Sigmoid colon (tissue), 6 donors: ENCODE measurements at regions not wholly inside any gene's neighbourhood (a gene's known extent, or its start where the extent isn't known, plus 50 kb on each side); places are given as distances from the start of the nearest gene placed in this dataset.
A peak's percentile ranks its signal among the peaks of the same experiment; 100 is the strongest.

ENCODE experiments used
- DNase-seq: peaks from one replicate; pipeline ENCODE4 v3.0.0-alpha.2; 2019
- H3K27ac ChIP-seq, 4 donors: fragments of 200-600 bp; sonication (generic); one replicate each; pipeline ENCODE4 v1.5.1; 2016 to 2019; ENCODE audit warnings: mild to moderate bottlenecking in 1 of 4
- H3K27me3 ChIP-seq, 3 donors: fragments of 200-600 bp; sonication (generic); one replicate each; pipeline ENCODE4 v1.5.1; 2019; ENCODE audit warnings: mild to moderate bottlenecking in 1 of 3
- H3K36me3 ChIP-seq, 4 donors: fragments of 200-600 bp; sonication (generic); one replicate each; pipeline ENCODE4 v1.5.1; 2016 to 2019
- H3K4me1 ChIP-seq, 4 donors: fragments of 200-600 bp; sonication (generic); one replicate each; pipeline ENCODE4 v1.5.1; 2017 to 2019
- H3K4me3 ChIP-seq, 4 donors: fragments of 200-600 bp; sonication (generic); one replicate each; pipeline ENCODE4 v1.5.1; 2017 to 2019; ENCODE audit warnings: mild to moderate bottlenecking in 2 of 4, moderate library complexity in 1 of 4
- H3K9me3 ChIP-seq, 4 donors: fragments of 200-600 bp in 3 of 4; sonication (generic) in 3 of 4; one replicate each; pipeline versions ENCODE4 v1.5.1 to v1.6.1; 2013 to 2019
- CTCF ChIP-seq, 4 experiments: fragments of 450-650 bp in 3 of 4; fragments of 200-600 bp in 1 of 4; IDR thresholded peaks; one replicate each; pipeline ENCODE4 v1.5.1; 2016 to 2019; ENCODE audit warnings: antibody characterized with exemption in 4 of 4, mild to moderate bottlenecking in 3 of 4, moderate library complexity in 2 of 4
- EP300 ChIP-seq, 4 donors: sonication (generic); formaldehyde crosslinking; IDR thresholded peaks; one replicate each; pipeline ENCODE4 v1.6.1; 2017; ENCODE audit warnings: antibody characterized with exemption in 4 of 4
- POLR2A ChIP-seq, 2 donors: fragments of 450-650 bp; IDR thresholded peaks; one replicate each; pipeline ENCODE4 v1.6.1; 2016; ENCODE audit warnings: antibody characterized with exemption in 2 of 2, mild to moderate bottlenecking in 2 of 2, moderate library complexity in 2 of 2
- POLR2AphosphoS5 ChIP-seq, 4 donors: sonication (generic); formaldehyde crosslinking; IDR thresholded peaks; one replicate each; pipeline ENCODE4 v1.6.1; 2017; ENCODE audit warnings: antibody characterized with exemption in 4 of 4
- WGBS, 2 donors: extraction: QIAGEN DNeasy Blood & Tissue Kit; methylation state at CpG; one replicate each; pipeline ENCODE4 v1.1.7; 2013; 5-methylcytosine and 5-hydroxymethylcytosine counted together
- intact Hi-C: fragments of 100-400 bp; cut with DNase I; formaldehyde crosslinking; loops from one replicate; pipeline ENCODE4 v1.15.1; 2023
- donor health status: healthy with polysubstance abuse.
- donor health status: healthy.

- WGBS, 2 donors = 90 to 96% methylated on average over 2 of the region's 2 CpGs
- Histone ChIP-seq H3K27me3 (no peaks in the 10 kb centered on the region), H3K36me3 (no peaks in the 10 kb centered on the region), H3K9me3 (no peaks in the 10 kb centered on the region), H3K27ac (no peak overlapping the region), H3K4me1 (no peaks in the 10 kb centered on the region), H3K4me3 (no peak overlapping the region)
- TF ChIP-seq POLR2A (IDR thresholded peaks at IDR 0.05) (no peak), CTCF (IDR thresholded peaks at IDR 0.05) (no peak), EP300 (IDR thresholded peaks at IDR 0.05) (no peak), POLR2AphosphoS5 (IDR thresholded peaks at IDR 0.05) (no peak)
- intact Hi-C loops = no loop called here
- DNase-seq = no peak
Measured at GRCh38 chr3:111335512-111336303, 206.3 kb upstream of the CD96 start.

DNA sequence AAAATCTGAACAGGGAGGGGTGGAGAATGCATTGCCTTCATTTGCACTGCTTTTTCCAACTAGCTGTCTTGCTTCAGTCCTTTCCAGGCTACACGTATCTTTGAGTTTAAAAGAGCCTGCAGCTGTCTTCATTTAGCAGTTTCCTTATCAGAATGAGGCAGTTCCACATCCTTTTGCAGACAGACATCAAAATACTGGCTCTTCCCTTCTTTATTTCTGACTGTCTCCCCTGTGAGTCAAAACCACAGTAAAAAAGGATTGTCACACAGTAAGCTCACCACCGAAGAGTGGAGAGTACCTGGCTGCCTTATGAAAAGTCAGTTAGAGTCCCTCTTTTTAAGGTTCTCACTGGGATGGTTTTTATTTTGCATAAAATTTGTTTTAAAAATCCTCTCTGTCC is 205.5 kb upstream of the CD96 start:
- 32 to 47% methylated on average over 2 of the region's 2 CpGs for WGBS, 2 donors
- intact Hi-C loops = no loop called here
- Histone ChIP-seq H3K27me3 (no peaks in the 10 kb centered on the region), H3K4me3 (no peak overlapping the region), H3K36me3 (no peaks in the 10 kb centered on the region), H3K4me1 (no peaks in the 10 kb centered on the region), H3K27ac (no peak overlapping the region), H3K9me3 (no peaks in the 10 kb centered on the region)
- TF ChIP-seq POLR2AphosphoS5 (IDR thresholded peaks at IDR 0.05) (no peak), EP300 (IDR thresholded peaks at IDR 0.05) (no peak), CTCF (IDR thresholded peaks at IDR 0.05) (no peak), POLR2A (IDR thresholded peaks at IDR 0.05) (no peak)
- no peak for DNase-seq

DNA sequence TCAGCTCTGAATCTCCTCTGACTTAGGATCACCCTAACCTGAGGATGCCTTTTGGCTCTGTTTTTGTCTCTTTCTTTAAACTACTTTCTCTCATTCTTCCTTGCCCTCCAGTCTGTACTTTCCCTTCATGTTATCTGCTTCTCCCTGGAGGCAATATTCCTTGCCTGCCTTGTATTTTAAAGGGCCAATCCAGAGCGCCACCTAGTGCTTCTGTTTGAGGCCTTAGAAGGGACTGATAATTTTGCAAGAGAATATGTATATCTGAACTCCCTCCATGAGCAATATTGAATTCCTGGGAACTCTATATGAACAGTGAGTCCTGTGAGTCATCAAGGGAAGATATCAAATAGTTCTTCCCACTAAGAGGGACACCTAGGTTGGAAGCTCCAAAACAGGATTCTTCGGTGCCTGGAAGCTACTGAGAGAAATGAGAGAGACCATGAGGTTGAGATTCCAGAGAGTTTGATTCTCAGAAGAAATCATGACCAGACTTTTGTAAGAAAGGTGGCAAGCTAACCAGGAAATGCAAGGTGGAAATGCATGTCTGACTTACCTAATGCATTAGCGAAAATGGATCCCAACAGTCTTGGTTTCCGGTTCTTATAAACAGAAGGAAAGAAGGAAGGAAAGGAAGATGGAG is 203.8 kb upstream of the CD96 start:
- TF ChIP-seq POLR2A (IDR thresholded peaks at IDR 0.05) = no peak
- no peak for TF ChIP-seq EP300 (IDR thresholded peaks at IDR 0.05)
- peak in 2 of 4 experiments; percentile 22 to 23 for TF ChIP-seq CTCF (IDR thresholded peaks at IDR 0.05)

GRCh38 chr3:111339017-111339416 is 203.0 kb upstream of the CD96 start:
- Histone ChIP-seq H3K27me3 (no peaks in the 10 kb centered on the region), H3K27ac (no peak overlapping the region), H3K36me3 (no peaks in the 10 kb centered on the region), H3K4me1 (no peaks in the 10 kb centered on the region), H3K4me3 (no peak overlapping the region), H3K9me3 (no peaks in the 10 kb centered on the region)
- TF ChIP-seq POLR2A (IDR thresholded peaks at IDR 0.05) = no peak
- no peak for TF ChIP-seq CTCF (IDR thresholded peaks at IDR 0.05)
- no peak for TF ChIP-seq EP300 (IDR thresholded peaks at IDR 0.05)
- no peak for TF ChIP-seq POLR2AphosphoS5 (IDR thresholded peaks at IDR 0.05)
- intact Hi-C loops = no loop called here
- no peak for DNase-seq

More for the DNA sequence above, 203.8 kb upstream of the CD96 start:
- Histone ChIP-seq H3K36me3 (no peaks in the 10 kb centered on the region), H3K27me3 (no peaks in the 10 kb centered on the region), H3K9me3 (no peaks in the 10 kb centered on the region), H3K4me1 (no peaks in the 10 kb centered on the region), H3K27ac (no peak overlapping the region), H3K4me3 (no peak overlapping the region)
- intact Hi-C loops = no loop called here
- 70 to 76% methylated on average over 4 of the region's 4 CpGs for WGBS, 2 donors
- DNase-seq = no peak
